Loucy (cell line): ENCODE measurements at regions not wholly inside any gene's neighbourhood (a gene's known extent, or its start where the extent isn't known, plus 50 kb on each side); places are given as distances from the start of the nearest gene placed in this dataset.

Experiments
- EZH2phosphoT487 ChIP-seq: fragments of 200-600 bp; IDR thresholded peaks from 2 replicates; pipeline ENCODE4 v1.6.1; 2018; ENCODE audit warnings: antibody characterized with exemption, mild to moderate bottlenecking, moderate library complexity, borderline replicate concordance
- TF ChIP-seq, protein P1 (sequence below): fragments of 200-600 bp; sonication (generic); conservative IDR thresholded peaks from 2 replicates; pipeline ENCODE4 v1.5.1; 2014; ENCODE audit warnings: mild to moderate bottlenecking, antibody characterized with exemption, low read length

DNA sequence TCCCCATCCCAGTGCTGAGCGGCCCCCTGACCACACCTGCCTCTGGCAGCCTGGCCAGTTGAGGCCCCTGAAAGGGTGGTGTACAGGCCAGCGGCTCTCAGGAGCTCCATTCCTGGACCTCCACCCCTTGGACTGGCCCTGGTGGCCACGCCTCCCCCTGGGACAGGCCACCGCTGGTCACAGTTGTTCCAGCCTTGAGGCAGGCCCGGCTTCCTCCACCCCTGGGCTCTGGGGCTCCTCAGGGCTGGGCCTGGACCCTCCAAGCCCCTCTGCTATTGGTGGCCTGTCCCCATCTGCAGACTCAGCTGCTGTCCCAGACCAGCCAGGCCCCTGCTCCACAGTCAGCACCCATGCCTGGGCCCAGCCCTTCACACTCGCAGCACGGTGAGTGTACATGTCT lies 93.2 kb upstream of the NKX1-1 start:
- TF ChIP-seq EZH2phosphoT487: no peak
- TF ChIP-seq, protein P1, sequence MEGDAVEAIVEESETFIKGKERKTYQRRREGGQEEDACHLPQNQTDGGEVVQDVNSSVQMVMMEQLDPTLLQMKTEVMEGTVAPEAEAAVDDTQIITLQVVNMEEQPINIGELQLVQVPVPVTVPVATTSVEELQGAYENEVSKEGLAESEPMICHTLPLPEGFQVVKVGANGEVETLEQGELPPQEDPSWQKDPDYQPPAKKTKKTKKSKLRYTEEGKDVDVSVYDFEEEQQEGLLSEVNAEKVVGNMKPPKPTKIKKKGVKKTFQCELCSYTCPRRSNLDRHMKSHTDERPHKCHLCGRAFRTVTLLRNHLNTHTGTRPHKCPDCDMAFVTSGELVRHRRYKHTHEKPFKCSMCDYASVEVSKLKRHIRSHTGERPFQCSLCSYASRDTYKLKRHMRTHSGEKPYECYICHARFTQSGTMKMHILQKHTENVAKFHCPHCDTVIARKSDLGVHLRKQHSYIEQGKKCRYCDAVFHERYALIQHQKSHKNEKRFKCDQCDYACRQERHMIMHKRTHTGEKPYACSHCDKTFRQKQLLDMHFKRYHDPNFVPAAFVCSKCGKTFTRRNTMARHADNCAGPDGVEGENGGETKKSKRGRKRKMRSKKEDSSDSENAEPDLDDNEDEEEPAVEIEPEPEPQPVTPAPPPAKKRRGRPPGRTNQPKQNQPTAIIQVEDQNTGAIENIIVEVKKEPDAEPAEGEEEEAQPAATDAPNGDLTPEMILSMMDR: no peak
